ENCODE measurements at regions not wholly inside any gene's neighbourhood (a gene's known extent, or its start where the extent isn't known, plus 50 kb on each side); places are given as distances from the start of the nearest gene placed in this dataset.
"Not testable (repeated sequence)": the region's sequence is repeated elsewhere in the genome, so short reads cannot be mapped to it uniquely, and the experiment has no call there.

DNA sequence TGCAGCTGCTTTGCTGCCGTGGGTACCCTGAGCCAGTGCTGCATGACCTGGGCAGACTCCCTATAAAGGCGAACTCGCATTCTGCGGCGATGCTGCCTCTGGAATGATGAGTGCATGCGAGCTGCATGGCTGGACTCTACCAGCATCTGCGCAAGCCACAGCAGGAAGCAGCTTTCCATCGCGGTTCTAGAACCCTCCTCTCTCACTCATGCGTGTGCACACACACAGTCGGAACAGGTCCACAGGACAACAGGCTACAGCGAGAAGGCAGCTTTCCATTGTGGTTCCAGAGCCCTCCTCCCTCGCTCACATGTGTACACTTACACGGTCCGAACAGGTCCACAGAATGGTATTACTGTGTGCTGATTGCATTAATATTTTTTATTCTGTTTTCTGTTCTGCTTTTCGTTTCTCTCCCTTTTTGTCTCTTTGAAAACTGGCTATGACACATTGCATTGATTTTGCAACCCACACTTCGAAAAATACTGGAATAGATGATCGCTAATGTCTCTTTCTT lies 69.1 kb downstream of the NPIPB11 start:
- H3K79me2 ChIP-seq (ENCODE audit: insufficient read depth, low read length); H3K9me3 ChIP-seq (ENCODE audit: insufficient read depth, low read depth, low read length); H4K20me1 ChIP-seq (ENCODE audit: insufficient read depth, low read length, poor library complexity, severe bottlenecking); H3K9me2 ChIP-seq (replicated peaks; ENCODE audit: low read depth, low read length); H3K4me3 ChIP-seq (ENCODE audit: low read length, poor library complexity, severe bottlenecking); H3K4me1 ChIP-seq (ENCODE audit: insufficient read depth, low read length, poor library complexity, severe bottlenecking); H3K4me2 ChIP-seq (ENCODE audit: low read depth, low read length, poor library complexity, severe bottlenecking); H3K36me3 ChIP-seq (ENCODE audit: insufficient read depth, low read length); H3K9ac ChIP-seq (ENCODE audit: low read depth, low read length, poor library complexity, severe bottlenecking); H2AFZ ChIP-seq (ENCODE audit: low read length); H3F3A ChIP-seq (ENCODE audit: low read depth); H3K27me3 ChIP-seq (ENCODE audit: insufficient read depth, low read length, poor library complexity, severe bottlenecking): not testable (repeated sequence)

DNA sequence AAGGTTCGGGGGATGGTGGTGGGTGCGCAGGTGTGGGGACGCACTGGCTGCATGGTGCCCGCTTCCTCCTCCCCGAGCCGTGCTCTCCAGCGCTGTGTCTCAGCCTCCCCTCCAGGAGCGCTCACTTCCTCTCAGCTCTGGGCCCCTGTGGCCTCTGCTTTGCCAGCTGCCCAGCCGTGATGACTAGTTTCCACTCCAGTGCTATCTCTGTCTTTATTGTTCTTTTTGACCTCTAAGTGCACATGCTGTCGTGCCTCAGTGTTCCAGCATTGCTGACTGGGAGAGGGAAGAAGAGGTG lies 71.0 kb downstream of the NPIPB11 start:
- H2AFZ ChIP-seq (ENCODE audit: low read length); H3K9me2 ChIP-seq (replicated peaks; ENCODE audit: low read depth, low read length); H4K20me1 ChIP-seq (ENCODE audit: insufficient read depth, low read length, poor library complexity, severe bottlenecking); H3F3A ChIP-seq (ENCODE audit: low read depth); H3K27me3 ChIP-seq (ENCODE audit: insufficient read depth, low read length, poor library complexity, severe bottlenecking); H3K79me2 ChIP-seq (ENCODE audit: insufficient read depth, low read length); H3K36me3 ChIP-seq (ENCODE audit: insufficient read depth, low read length); H3K9me3 ChIP-seq (ENCODE audit: insufficient read depth, low read depth, low read length); H3K9ac ChIP-seq (ENCODE audit: low read depth, low read length, poor library complexity, severe bottlenecking); H3K4me1 ChIP-seq (ENCODE audit: insufficient read depth, low read length, poor library complexity, severe bottlenecking); H3K4me2 ChIP-seq (ENCODE audit: low read depth, low read length, poor library complexity, severe bottlenecking); H3K4me3 ChIP-seq (ENCODE audit: low read length, poor library complexity, severe bottlenecking): not testable (repeated sequence)

DNA sequence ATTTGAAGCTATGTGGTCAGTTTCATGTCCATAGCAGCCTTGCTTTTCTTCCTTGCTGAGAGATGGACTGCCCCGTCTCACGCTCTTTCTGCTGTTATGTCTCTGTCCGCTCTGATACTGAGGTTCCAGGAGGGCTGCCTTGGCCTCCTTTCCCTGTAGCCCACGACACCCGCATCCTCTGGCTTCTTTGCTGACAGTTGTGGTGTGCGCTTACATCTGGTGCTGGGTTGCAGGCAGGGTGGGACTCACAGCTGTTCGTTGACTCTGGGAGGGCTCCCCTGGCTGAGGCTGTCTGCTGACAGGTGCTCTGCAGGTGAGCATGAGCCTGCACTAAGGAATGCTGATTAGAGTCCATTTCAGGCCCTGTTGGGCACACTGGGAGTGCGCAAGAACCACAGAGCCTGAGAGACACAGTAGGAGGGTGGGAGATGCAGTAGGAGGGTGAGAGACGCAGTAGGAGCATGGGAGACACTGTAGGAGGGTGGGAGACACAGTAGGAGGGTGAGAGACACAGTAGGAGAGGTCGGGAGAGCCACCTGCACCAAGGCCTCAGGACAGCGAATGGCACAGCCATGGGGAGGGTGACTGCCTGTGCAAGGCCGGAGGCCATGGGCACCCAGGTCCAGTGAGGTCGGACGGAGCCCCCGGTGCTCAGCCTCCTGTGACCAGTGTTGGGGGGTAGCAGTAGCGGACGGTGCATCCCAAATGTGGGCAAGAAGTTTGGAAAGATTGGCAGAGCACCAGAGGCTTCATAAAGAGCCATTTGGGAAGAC lies 71.5 kb downstream of the NPIPB11 start:
- H3F3A ChIP-seq (ENCODE audit: low read depth); H3K4me3 ChIP-seq (ENCODE audit: low read length, poor library complexity, severe bottlenecking); H3K9me2 ChIP-seq (replicated peaks; ENCODE audit: low read depth, low read length); H3K9ac ChIP-seq (ENCODE audit: low read depth, low read length, poor library complexity, severe bottlenecking); H2AFZ ChIP-seq (ENCODE audit: low read length); H3K9me3 ChIP-seq (ENCODE audit: insufficient read depth, low read depth, low read length); H3K79me2 ChIP-seq (ENCODE audit: insufficient read depth, low read length); H3K36me3 ChIP-seq (ENCODE audit: insufficient read depth, low read length); H3K4me1 ChIP-seq (ENCODE audit: insufficient read depth, low read length, poor library complexity, severe bottlenecking); H3K4me2 ChIP-seq (ENCODE audit: low read depth, low read length, poor library complexity, severe bottlenecking); H3K27me3 ChIP-seq (ENCODE audit: insufficient read depth, low read length, poor library complexity, severe bottlenecking); H4K20me1 ChIP-seq (ENCODE audit: insufficient read depth, low read length, poor library complexity, severe bottlenecking): not testable (repeated sequence)

DNA sequence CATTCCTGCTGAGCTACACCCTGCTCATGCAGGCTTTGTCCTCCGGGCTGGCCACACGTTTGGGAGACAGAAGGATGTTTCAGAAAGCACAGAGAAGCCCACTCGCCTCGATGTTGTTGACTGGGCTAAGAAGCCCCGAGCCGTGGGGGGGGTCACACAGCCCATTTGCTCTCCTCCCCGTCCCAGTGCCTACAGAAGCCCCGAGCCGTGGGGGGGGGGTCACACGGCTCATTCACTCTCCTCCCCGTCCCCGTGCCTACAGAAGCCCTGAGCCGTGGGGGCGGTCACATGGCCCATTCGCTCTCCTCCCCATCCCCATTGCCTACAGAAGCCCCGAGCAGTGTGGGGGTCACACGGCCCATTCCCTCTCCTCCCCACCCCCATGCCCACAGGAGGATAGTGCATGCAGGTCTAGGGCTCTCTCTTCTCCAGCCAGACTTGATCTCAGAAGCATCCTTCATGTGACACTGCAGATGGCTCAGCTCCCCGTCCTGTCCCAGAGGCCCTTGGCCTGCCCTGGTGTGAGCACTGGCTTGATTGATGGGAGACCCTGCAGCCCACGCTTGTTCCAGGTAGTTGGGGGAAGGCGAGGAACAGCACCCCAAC lies 72.9 kb downstream of the NPIPB11 start:
- H4K20me1 ChIP-seq (ENCODE audit: insufficient read depth, low read length, poor library complexity, severe bottlenecking); H3K4me3 ChIP-seq (ENCODE audit: low read length, poor library complexity, severe bottlenecking); H3K4me2 ChIP-seq (ENCODE audit: low read depth, low read length, poor library complexity, severe bottlenecking); H3K79me2 ChIP-seq (ENCODE audit: insufficient read depth, low read length); H3F3A ChIP-seq (ENCODE audit: low read depth); H3K9me2 ChIP-seq (replicated peaks; ENCODE audit: low read depth, low read length); H2AFZ ChIP-seq (ENCODE audit: low read length); H3K4me1 ChIP-seq (ENCODE audit: insufficient read depth, low read length, poor library complexity, severe bottlenecking); H3K36me3 ChIP-seq (ENCODE audit: insufficient read depth, low read length); H3K27me3 ChIP-seq (ENCODE audit: insufficient read depth, low read length, poor library complexity, severe bottlenecking); H3K9ac ChIP-seq (ENCODE audit: low read depth, low read length, poor library complexity, severe bottlenecking); H3K9me3 ChIP-seq (ENCODE audit: insufficient read depth, low read depth, low read length): not testable (repeated sequence)

DNA sequence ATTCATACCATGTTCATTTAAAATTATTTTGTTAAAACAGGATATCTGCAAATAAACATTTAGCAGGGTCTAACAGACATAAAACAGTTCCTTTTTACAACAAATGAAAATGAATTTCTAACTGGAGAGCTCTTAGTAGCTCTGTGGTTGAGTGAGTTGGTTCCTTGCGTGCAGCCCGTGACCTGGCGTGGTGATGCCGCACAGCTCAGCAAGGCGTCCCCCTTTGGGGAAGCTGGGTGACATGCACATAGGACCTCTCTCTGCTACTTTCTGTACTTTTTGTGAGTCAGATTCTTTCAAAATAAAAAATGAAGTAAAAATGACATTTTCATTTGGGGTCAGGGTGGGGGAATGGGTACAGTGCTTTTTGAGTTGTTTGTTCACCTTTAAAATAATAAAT lies 75.9 kb downstream of the NPIPB11 start:
- not testable (repeated sequence) for H3K4me1 ChIP-seq (ENCODE audit: insufficient read depth, low read length, poor library complexity, severe bottlenecking); H3K4me3 ChIP-seq (ENCODE audit: low read length, poor library complexity, severe bottlenecking); H3K9me3 ChIP-seq (ENCODE audit: insufficient read depth, low read depth, low read length); H3K9me2 ChIP-seq (replicated peaks; ENCODE audit: low read depth, low read length); H3K9ac ChIP-seq (ENCODE audit: low read depth, low read length, poor library complexity, severe bottlenecking); H3K36me3 ChIP-seq (ENCODE audit: insufficient read depth, low read length); H2AFZ ChIP-seq (ENCODE audit: low read length); H3K79me2 ChIP-seq (ENCODE audit: insufficient read depth, low read length); H4K20me1 ChIP-seq (ENCODE audit: insufficient read depth, low read length, poor library complexity, severe bottlenecking); H3F3A ChIP-seq (ENCODE audit: low read depth); H3K27me3 ChIP-seq (ENCODE audit: insufficient read depth, low read length, poor library complexity, severe bottlenecking); H3K4me2 ChIP-seq (ENCODE audit: low read depth, low read length, poor library complexity, severe bottlenecking)

DNA sequence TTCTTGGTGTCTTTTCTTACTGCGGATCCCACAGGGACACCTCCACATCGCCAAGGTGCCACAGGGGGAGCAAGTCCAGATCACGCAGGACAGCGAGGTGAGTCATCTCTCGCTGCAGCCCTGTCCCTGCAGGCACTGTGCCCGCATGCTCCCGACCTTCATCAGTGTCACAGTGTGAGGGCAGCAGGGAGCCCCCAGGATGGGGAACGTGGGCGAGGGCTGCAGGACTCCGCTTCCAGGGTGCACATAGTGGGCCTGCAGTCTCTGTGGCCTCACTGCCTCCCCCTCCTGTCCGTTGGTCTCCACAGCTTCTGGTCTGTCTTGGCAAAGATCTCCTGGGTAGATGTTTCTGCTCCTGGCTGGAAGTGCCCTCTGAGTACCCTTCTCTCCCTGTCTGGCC lies 78.0 kb downstream of the NPIPB11 start:
- not testable (repeated sequence) for H3K79me2 ChIP-seq (ENCODE audit: insufficient read depth, low read length); H3K27me3 ChIP-seq (ENCODE audit: insufficient read depth, low read length, poor library complexity, severe bottlenecking); H3K9me3 ChIP-seq (ENCODE audit: insufficient read depth, low read depth, low read length); H3K36me3 ChIP-seq (ENCODE audit: insufficient read depth, low read length); H3K4me3 ChIP-seq (ENCODE audit: low read length, poor library complexity, severe bottlenecking); H3K4me2 ChIP-seq (ENCODE audit: low read depth, low read length, poor library complexity, severe bottlenecking); H3K9me2 ChIP-seq (replicated peaks; ENCODE audit: low read depth, low read length); H3K9ac ChIP-seq (ENCODE audit: low read depth, low read length, poor library complexity, severe bottlenecking); H3K4me1 ChIP-seq (ENCODE audit: insufficient read depth, low read length, poor library complexity, severe bottlenecking); H3F3A ChIP-seq (ENCODE audit: low read depth); H4K20me1 ChIP-seq (ENCODE audit: insufficient read depth, low read length, poor library complexity, severe bottlenecking); H2AFZ ChIP-seq (ENCODE audit: low read length)

DNA sequence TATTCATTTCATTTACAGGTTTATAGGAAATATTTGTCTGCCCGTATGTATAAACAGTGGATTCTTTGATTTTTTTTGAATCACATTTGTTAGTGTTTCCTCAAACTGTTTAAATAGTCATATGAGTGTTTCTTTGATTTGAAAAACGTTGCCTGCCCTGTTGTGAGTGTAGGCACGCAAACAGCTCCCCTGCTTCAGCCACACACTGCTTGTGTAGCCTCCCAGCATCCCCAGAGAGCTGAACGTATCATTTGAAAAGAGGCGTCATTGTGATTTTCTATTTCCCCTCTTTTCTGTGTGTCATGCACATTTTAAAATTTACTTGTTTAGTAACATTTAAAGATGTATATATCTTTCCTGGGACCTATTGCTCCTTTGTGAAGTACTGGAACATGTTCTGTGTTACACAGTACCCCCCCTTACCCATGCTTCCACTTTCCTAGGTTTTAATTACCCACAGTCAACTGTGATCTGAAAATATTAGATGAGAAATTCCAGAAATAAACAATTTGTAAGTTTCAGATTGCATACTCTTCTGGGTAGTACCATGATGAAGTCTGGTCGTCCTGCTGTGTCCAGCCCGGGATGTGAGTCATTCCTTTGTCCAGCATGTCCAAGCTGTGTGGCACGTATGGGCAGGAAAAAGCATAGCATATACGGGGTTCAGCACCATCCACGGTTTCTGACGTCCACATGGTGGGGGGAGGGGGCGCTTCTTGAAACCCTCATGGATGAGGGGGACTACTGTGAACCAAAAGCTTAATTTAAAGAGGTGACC lies 78.7 kb downstream of the NPIPB11 start:
- H3K9ac ChIP-seq (ENCODE audit: low read depth, low read length, poor library complexity, severe bottlenecking); H3K79me2 ChIP-seq (ENCODE audit: insufficient read depth, low read length); H3K36me3 ChIP-seq (ENCODE audit: insufficient read depth, low read length); H3K4me2 ChIP-seq (ENCODE audit: low read depth, low read length, poor library complexity, severe bottlenecking); H3K4me1 ChIP-seq (ENCODE audit: insufficient read depth, low read length, poor library complexity, severe bottlenecking); H3K4me3 ChIP-seq (ENCODE audit: low read length, poor library complexity, severe bottlenecking); H3K9me3 ChIP-seq (ENCODE audit: insufficient read depth, low read depth, low read length); H4K20me1 ChIP-seq (ENCODE audit: insufficient read depth, low read length, poor library complexity, severe bottlenecking); H3K27me3 ChIP-seq (ENCODE audit: insufficient read depth, low read length, poor library complexity, severe bottlenecking); H3F3A ChIP-seq (ENCODE audit: low read depth); H3K9me2 ChIP-seq (replicated peaks; ENCODE audit: low read depth, low read length); H2AFZ ChIP-seq (ENCODE audit: low read length): not testable (repeated sequence)

All from Loucy (cell line).